ENCODE measurements at regions not wholly inside any gene's neighbourhood (a gene's known extent, or its start where the extent isn't known, plus 50 kb on each side); places are given as distances from the start of the nearest gene placed in this dataset.
"Not testable (repeated sequence)": the region's sequence is repeated elsewhere in the genome, so short reads cannot be mapped to it uniquely, and the experiment has no call there.

- TF ChIP-seq, protein P1, sequence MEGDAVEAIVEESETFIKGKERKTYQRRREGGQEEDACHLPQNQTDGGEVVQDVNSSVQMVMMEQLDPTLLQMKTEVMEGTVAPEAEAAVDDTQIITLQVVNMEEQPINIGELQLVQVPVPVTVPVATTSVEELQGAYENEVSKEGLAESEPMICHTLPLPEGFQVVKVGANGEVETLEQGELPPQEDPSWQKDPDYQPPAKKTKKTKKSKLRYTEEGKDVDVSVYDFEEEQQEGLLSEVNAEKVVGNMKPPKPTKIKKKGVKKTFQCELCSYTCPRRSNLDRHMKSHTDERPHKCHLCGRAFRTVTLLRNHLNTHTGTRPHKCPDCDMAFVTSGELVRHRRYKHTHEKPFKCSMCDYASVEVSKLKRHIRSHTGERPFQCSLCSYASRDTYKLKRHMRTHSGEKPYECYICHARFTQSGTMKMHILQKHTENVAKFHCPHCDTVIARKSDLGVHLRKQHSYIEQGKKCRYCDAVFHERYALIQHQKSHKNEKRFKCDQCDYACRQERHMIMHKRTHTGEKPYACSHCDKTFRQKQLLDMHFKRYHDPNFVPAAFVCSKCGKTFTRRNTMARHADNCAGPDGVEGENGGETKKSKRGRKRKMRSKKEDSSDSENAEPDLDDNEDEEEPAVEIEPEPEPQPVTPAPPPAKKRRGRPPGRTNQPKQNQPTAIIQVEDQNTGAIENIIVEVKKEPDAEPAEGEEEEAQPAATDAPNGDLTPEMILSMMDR (conservative IDR thresholded peaks at IDR 0.05; ENCODE audit: control insufficient read depth, insufficient read depth, low read depth, low read length): no peak
- H3K4me3 ChIP-seq (ENCODE audit: control insufficient read depth, low read depth, low read length): no peak overlapping the region
- no peak for DNase-seq (ENCODE audit: low read depth)
Measured at GRCh38 chr3:87489892-87490291, 213.5 kb upstream of the POU1F1 start.

DNA sequence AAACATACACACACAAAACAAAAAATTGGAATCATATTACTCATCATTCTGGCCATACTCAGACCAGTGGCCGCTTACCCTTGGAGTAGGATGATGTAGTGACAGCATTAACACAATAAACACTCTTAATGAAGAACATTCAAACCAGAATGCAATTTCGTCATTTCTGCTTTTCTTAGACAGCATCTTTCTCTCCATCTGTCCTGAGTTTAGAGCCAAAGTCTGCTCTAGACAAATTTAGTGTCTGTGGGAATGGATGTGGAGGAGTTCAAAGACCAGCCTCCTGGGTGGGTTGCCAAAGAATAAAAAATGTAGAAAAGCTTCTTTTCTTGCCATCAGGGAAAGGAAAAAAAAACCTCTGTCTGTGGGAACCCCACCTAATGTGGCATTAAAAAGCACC, 212.4 kb upstream of the POU1F1 start:
- H3K4me3 ChIP-seq (ENCODE audit: control insufficient read depth, low read depth, low read length): no peak overlapping the region
- no peak for DNase-seq (ENCODE audit: low read depth)
- TF ChIP-seq, protein P1 (conservative IDR thresholded peaks at IDR 0.05; ENCODE audit: control insufficient read depth, insufficient read depth, low read depth, low read length): no peak

GRCh38 chr3:87486635-87487034, 210.3 kb upstream of the POU1F1 start:
- not testable (repeated sequence) for DNase-seq (ENCODE audit: low read depth); H3K4me3 ChIP-seq (ENCODE audit: control insufficient read depth, low read depth, low read length)

GRCh38 chr3:87486115-87486514, 209.7 kb upstream of the POU1F1 start:
- TF ChIP-seq, protein P1 (conservative IDR thresholded peaks at IDR 0.05; ENCODE audit: control insufficient read depth, insufficient read depth, low read depth, low read length): no peak
- no peak for DNase-seq (ENCODE audit: low read depth)
- no peak overlapping the region for H3K4me3 ChIP-seq (ENCODE audit: control insufficient read depth, low read depth, low read length)

DNA sequence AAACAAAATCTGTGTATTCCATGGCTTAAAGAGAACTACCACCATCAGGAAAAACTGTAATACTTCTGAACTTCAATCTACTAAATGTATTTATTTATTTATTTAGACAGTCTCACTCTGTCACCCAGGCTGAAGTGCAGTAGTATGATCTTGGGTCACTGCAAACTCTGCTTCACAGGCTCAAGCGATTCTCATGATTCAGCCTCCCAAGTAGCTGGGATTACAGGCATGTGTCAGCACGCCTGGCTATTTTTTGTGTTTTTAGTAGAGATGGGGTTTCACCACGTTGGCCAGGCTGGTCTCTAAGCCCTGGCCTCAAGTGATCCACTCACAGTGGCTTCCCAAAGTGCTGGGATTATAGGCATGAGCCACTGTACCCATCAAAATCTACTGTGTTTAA, 202.3 kb upstream of the POU1F1 start:
- DNase-seq (ENCODE audit: low read depth): no peak
- no peak overlapping the region for H3K4me3 ChIP-seq (ENCODE audit: control insufficient read depth, low read depth, low read length)
- TF ChIP-seq, protein P1 (conservative IDR thresholded peaks at IDR 0.05; ENCODE audit: control insufficient read depth, insufficient read depth, low read depth, low read length): no peak

- no peak for DNase-seq (ENCODE audit: low read depth)
- no peak overlapping the region for H3K4me3 ChIP-seq (ENCODE audit: control insufficient read depth, low read depth, low read length)
- TF ChIP-seq, protein P1 (conservative IDR thresholded peaks at IDR 0.05; ENCODE audit: control insufficient read depth, insufficient read depth, low read depth, low read length): no peak
Measured at GRCh38 chr3:87473944-87474343, 197.6 kb upstream of the POU1F1 start.

DNA sequence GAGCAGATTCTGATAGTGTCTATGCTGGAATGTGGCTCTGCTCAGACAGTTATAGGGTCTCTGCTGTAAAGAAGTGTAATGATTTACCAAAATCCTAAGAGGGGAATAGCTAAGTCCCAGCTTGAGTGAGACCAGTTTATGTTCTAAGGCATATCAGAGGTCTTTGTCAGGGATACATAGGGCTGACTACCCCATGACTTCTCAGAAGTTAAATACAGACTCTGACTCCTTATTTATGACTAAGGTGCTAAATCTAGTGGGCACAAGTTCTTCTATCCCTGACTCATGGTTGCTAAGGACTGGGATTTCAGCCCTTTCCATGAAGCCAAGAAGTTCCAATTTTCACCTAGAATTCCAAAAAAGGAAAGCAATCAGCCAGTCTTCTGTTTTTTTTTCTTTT, 192.6 kb upstream of the POU1F1 start:
- H3K4me3 ChIP-seq (ENCODE audit: control insufficient read depth, low read depth, low read length): no peak overlapping the region
- no peak for DNase-seq (ENCODE audit: low read depth)

More for the DNA sequence above, 192.6 kb upstream of the POU1F1 start:
- TF ChIP-seq, protein P1 (conservative IDR thresholded peaks at IDR 0.05; ENCODE audit: control insufficient read depth, insufficient read depth, low read depth, low read length): no peak
